Astrocyte (in vitro differentiated cells and primary cell): ENCODE measurements at regions not wholly inside any gene's neighbourhood (a gene's known extent, or its start where the extent isn't known, plus 50 kb on each side); places are given as distances from the start of the nearest gene placed in this dataset.

Source experiments
- DNase-seq: peaks from one replicate; pipeline ENCODE4 v3.0.0-alpha.2; 2010; ENCODE audit warnings: low read depth
- FAIRE-seq: peaks from 2 replicates; lab custom pipeline; 2011; peaks lifted over from hg19 to GRCh38; lab: Jason Lieb, UNC
- H2AFZ ChIP-seq: 2 replicates; pipeline ENCODE4 v1.6.0; 2012; ENCODE audit warnings: low read depth, low read length, inconsistent platforms
- H3K27ac ChIP-seq: 2 replicates; pipeline ENCODE4 v1.5.1; 2011; ENCODE audit warnings: low read depth, low read length, inconsistent platforms
- H3K27me3 ChIP-seq: 2 replicates; pipeline ENCODE4 v1.6.0; 2011; ENCODE audit warnings: low read length, inconsistent platforms; ENCODE audit not compliant: insufficient read depth
- H3K36me3 ChIP-seq: 2 replicates; pipeline ENCODE4 v1.5.1; 2011; ENCODE audit warnings: low read length, inconsistent platforms; ENCODE audit not compliant: insufficient read depth
- H3K4me1 ChIP-seq: 2 replicates; pipeline ENCODE4 v1.5.1; 2011; ENCODE audit warnings: low read length, inconsistent platforms; ENCODE audit not compliant: insufficient read depth
- H3K4me2 ChIP-seq: 2 replicates; pipeline ENCODE4 v1.6.0; 2012; ENCODE audit warnings: low read length, inconsistent platforms
- H3K4me3 ChIP-seq: 2 replicates; pipeline ENCODE4 v1.5.1; 2011; ENCODE audit warnings: low read depth, mild to moderate bottlenecking, low read length, inconsistent platforms; ENCODE audit not compliant: insufficient read depth
- H3K79me2 ChIP-seq: 2 replicates; pipeline ENCODE4 v1.6.0; 2012; ENCODE audit warnings: mild to moderate bottlenecking, low read length, inconsistent platforms; ENCODE audit not compliant: insufficient read depth
- H3K9ac ChIP-seq: 2 replicates; pipeline ENCODE4 v1.6.0; 2012; ENCODE audit warnings: mild to moderate bottlenecking, low read length, inconsistent platforms
- H3K9me3 ChIP-seq: 2 replicates; pipeline ENCODE4 v1.5.1; 2012; ENCODE audit warnings: low read depth, mild to moderate bottlenecking, low read length, inconsistent platforms; ENCODE audit not compliant: insufficient read depth
- H4K20me1 ChIP-seq: 2 replicates; pipeline ENCODE4 v1.6.0; 2012; ENCODE audit warnings: low read length, inconsistent platforms; ENCODE audit not compliant: insufficient read depth
- H3K27ac Mint-ChIP-seq: one replicate; pipeline ENCODE4 v1.8.0; 2021; ENCODE audit warnings: mild to moderate bottlenecking, mixed read lengths; ENCODE audit not compliant: unreplicated experiment
- H3K27me3 Mint-ChIP-seq: one replicate; pipeline ENCODE4 v1.8.0; 2021; ENCODE audit warnings: low read depth, mixed read lengths; ENCODE audit not compliant: unreplicated experiment
- H3K36me3 Mint-ChIP-seq: one replicate; pipeline ENCODE4 v1.8.0; 2021; ENCODE audit warnings: low read depth, mixed read lengths; ENCODE audit not compliant: unreplicated experiment
- H3K4me1 Mint-ChIP-seq: one replicate; pipeline ENCODE4 v1.8.0; 2021; ENCODE audit warnings: low read depth, mixed read lengths; ENCODE audit not compliant: unreplicated experiment
- H3K4me3 Mint-ChIP-seq: one replicate; pipeline ENCODE4 v1.8.0; 2021; ENCODE audit warnings: mild to moderate bottlenecking, moderate library complexity, mixed read lengths; ENCODE audit not compliant: unreplicated experiment
- H3K9me3 Mint-ChIP-seq: one replicate; pipeline ENCODE4 v1.8.0; 2021; ENCODE audit warnings: mild to moderate bottlenecking, mixed read lengths; ENCODE audit not compliant: unreplicated experiment
- CTCF ChIP-seq: IDR thresholded peaks from 2 replicates; pipeline ENCODE4 v1.5.1; 2011; ENCODE audit warnings: low read depth, mild to moderate bottlenecking, inconsistent platforms, low read length, moderate library complexity; ENCODE audit not compliant: insufficient read depth
- EZH2 ChIP-seq: IDR thresholded peaks from 2 replicates; pipeline ENCODE4 v1.6.1; 2012; ENCODE audit warnings: mild to moderate bottlenecking, low read length, inconsistent platforms; ENCODE audit not compliant: insufficient read depth

GRCh38 chr18:42559069-42559690 is 556.3 kb downstream of the RIT2 start:
- Mint-ChIP-seq H3K36me3 (no peaks in the 10 kb centered on the region), H3K4me1 (peaks cover 3% of the 10 kb centered on the region), H3K9me3 (no peaks in the 10 kb centered on the region), H3K4me3 (no peak overlapping the region), H3K27me3 (no peaks in the 10 kb centered on the region), H3K27ac (no peak overlapping the region)
- peak; percentile 37 for DNase-seq
- H3K4me2 ChIP-seq = no peak overlapping the region
- no peak overlapping the region for H3K4me3 ChIP-seq
- no peaks in the 10 kb centered on the region for H4K20me1 ChIP-seq
- TF ChIP-seq EZH2 (no peak), CTCF (no peak)
- no peaks in the 10 kb centered on the region for H3K4me1 ChIP-seq
- no peak overlapping the region for H2AFZ ChIP-seq
- no peak overlapping the region for H3K9ac ChIP-seq
- H3K36me3 ChIP-seq = no peaks in the 10 kb centered on the region
- H3K79me2 ChIP-seq = no peaks in the 10 kb centered on the region
- no peaks in the 10 kb centered on the region for H3K27me3 ChIP-seq
- FAIRE-seq = no peak
- no peak overlapping the region for H3K27ac ChIP-seq
- H3K9me3 ChIP-seq = no peaks in the 10 kb centered on the region

- Histone ChIP-seq H3K4me2 (no peak overlapping the region), H3K79me2 (no peaks in the 10 kb centered on the region), H3K27ac (no peak overlapping the region), H2AFZ (no peak overlapping the region), H4K20me1 (no peaks in the 10 kb centered on the region), H3K9me3 (no peaks in the 10 kb centered on the region), H3K4me1 (no peaks in the 10 kb centered on the region), H3K36me3 (no peaks in the 10 kb centered on the region), H3K9ac (no peak overlapping the region), H3K4me3 (no peak overlapping the region), H3K27me3 (no peaks in the 10 kb centered on the region)
- no peak overlapping the region for H3K4me3 Mint-ChIP-seq
- H3K27me3 Mint-ChIP-seq = no peaks in the 10 kb centered on the region
- DNase-seq (no peak), FAIRE-seq (no peak)
- peaks cover 3% of the 10 kb centered on the region for H3K4me1 Mint-ChIP-seq
- TF ChIP-seq EZH2 (no peak), CTCF (no peak)
- H3K36me3 Mint-ChIP-seq = no peaks in the 10 kb centered on the region
- H3K9me3 Mint-ChIP-seq = no peaks in the 10 kb centered on the region
- no peak overlapping the region for H3K27ac Mint-ChIP-seq
Observed at GRCh38 chr18:42561521-42561920, 554.0 kb downstream of the RIT2 start.

- Histone ChIP-seq H3K79me2 (no peaks in the 10 kb centered on the region), H3K4me3 (no peak overlapping the region), H3K27ac (no peak overlapping the region), H3K27me3 (no peaks in the 10 kb centered on the region), H4K20me1 (no peaks in the 10 kb centered on the region), H3K9ac (no peak overlapping the region), H2AFZ (no peak overlapping the region), H3K36me3 (no peaks in the 10 kb centered on the region), H3K4me1 (no peaks in the 10 kb centered on the region), H3K4me2 (no peak overlapping the region), H3K9me3 (no peaks in the 10 kb centered on the region)
- no peak for DNase-seq
- Mint-ChIP-seq H3K9me3 (no peaks in the 10 kb centered on the region), H3K4me3 (no peak overlapping the region), H3K27me3 (no peaks in the 10 kb centered on the region), H3K4me1 (peaks cover 3% of the 10 kb centered on the region), H3K36me3 (no peaks in the 10 kb centered on the region), H3K27ac (no peak overlapping the region)
- TF ChIP-seq EZH2 (no peak), CTCF (no peak)
- no peak for FAIRE-seq
Observed at GRCh38 chr18:42563995-42564394, 551.5 kb downstream of the RIT2 start.
